IPS-20b (cell line): ENCODE measurements at regions not wholly inside any gene's neighbourhood (a gene's known extent, or its start where the extent isn't known, plus 50 kb on each side); places are given as distances from the start of the nearest gene placed in this dataset.
"Not testable (repeated sequence)": the region's sequence is repeated elsewhere in the genome, so short reads cannot be mapped to it uniquely, and the experiment has no call there.

ENCODE experiments used
- H3K27ac ChIP-seq: one replicate; pipeline ENCODE4 v1.5.1; 2013; ENCODE audit warnings: low read length
- H3K27me3 ChIP-seq: 2 replicates; pipeline ENCODE4 v1.6.1; 2013; ENCODE audit warnings: mild to moderate bottlenecking, low read length, inconsistent platforms; ENCODE audit not compliant: insufficient read depth
- H3K36me3 ChIP-seq: 2 replicates; pipeline ENCODE4 v1.6.1; 2013; ENCODE audit warnings: low read depth, mild to moderate bottlenecking, inconsistent platforms, low read length, moderate library complexity; ENCODE audit not compliant: insufficient read depth
- H3K4me1 ChIP-seq: 2 replicates; pipeline ENCODE4 v1.6.1; 2013; ENCODE audit warnings: mild to moderate bottlenecking, control low read depth, inconsistent platforms, low read length, moderate library complexity; ENCODE audit not compliant: insufficient read depth
- H3K4me3 ChIP-seq: 2 replicates; pipeline ENCODE4 v1.5.1; 2013; ENCODE audit warnings: mild to moderate bottlenecking, low read length, inconsistent platforms
- H3K9ac ChIP-seq: 2 replicates; pipeline ENCODE4 v1.6.1; 2013; ENCODE audit warnings: low read depth, mild to moderate bottlenecking, inconsistent platforms, low read length, moderate library complexity
- H3K9me3 ChIP-seq: 2 replicates; pipeline ENCODE4 v1.6.1; 2013; ENCODE audit warnings: mild to moderate bottlenecking, low read depth, low read length, inconsistent platforms; ENCODE audit not compliant: insufficient read depth

DNA sequence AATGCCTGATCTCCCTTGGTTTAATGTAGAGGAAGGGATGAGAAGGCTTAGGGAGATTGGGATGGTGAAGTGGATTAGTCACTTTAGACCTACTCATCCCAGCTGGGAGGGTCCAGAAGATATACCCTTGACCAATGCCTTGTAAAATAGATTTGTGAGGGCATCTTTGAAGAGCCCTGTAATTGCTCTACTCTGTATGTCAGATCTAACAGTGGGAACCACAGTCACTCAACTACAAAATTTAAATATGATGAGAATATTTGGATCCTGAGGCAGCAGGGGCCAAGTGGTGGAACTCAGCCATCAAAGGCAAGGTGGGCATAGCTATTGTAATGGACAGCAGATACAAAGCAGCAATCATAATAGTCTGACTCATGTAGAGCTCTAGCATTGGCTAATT lies 1272.9 kb upstream of the CITED2 start:
- H3K9ac ChIP-seq: not testable (repeated sequence)

GRCh38 chr6:140644017-140644416 lies 1269.6 kb upstream of the CITED2 start:
- Histone ChIP-seq H3K9ac (no peak overlapping the region), H3K9me3 (peaks cover 25% of the 10 kb centered on the region), H3K27me3 (no peaks in the 10 kb centered on the region), H3K4me3 (no peak overlapping the region), H3K4me1 (no peaks in the 10 kb centered on the region), H3K36me3 (no peaks in the 10 kb centered on the region), H3K27ac (no peak overlapping the region)

More for the DNA sequence above, 1272.9 kb upstream of the CITED2 start:
- peaks cover 25% of the 10 kb centered on the region for H3K9me3 ChIP-seq
- not testable (repeated sequence) for H3K4me3 ChIP-seq, H3K27me3 ChIP-seq, H3K36me3 ChIP-seq, H3K27ac ChIP-seq, H3K4me1 ChIP-seq

- Histone ChIP-seq H3K9me3 (peaks cover 14% of the 10 kb centered on the region; the same call in 1 of the 2 replicates), H3K27ac (no peak overlapping the region), H3K4me1 (peaks cover 4% of the 10 kb centered on the region; the same call in 1 of the 2 replicates), H3K27me3 (no peaks in the 10 kb centered on the region), H3K4me3 (no peak overlapping the region), H3K36me3 (no peaks in the 10 kb centered on the region), H3K9ac (no peak overlapping the region)
Measured at GRCh38 chr6:140641412-140641811, 1267.0 kb upstream of the CITED2 start.

GRCh38 chr6:140636908-140637402 lies 1262.5 kb upstream of the CITED2 start:
- no peak overlapping the region for H3K9ac ChIP-seq
- H3K4me3 ChIP-seq: peak overlapping the region; percentile 12; the same call in 1 of the 2 replicates
- no peaks in the 10 kb centered on the region for H3K27me3 ChIP-seq
- no peak overlapping the region for H3K27ac ChIP-seq
- no peaks in the 10 kb centered on the region for H3K36me3 ChIP-seq
- H3K9me3 ChIP-seq: no peaks in the 10 kb centered on the region
- H3K4me1 ChIP-seq: peaks cover 8% of the 10 kb centered on the region; the same call in 1 of the 2 replicates

DNA sequence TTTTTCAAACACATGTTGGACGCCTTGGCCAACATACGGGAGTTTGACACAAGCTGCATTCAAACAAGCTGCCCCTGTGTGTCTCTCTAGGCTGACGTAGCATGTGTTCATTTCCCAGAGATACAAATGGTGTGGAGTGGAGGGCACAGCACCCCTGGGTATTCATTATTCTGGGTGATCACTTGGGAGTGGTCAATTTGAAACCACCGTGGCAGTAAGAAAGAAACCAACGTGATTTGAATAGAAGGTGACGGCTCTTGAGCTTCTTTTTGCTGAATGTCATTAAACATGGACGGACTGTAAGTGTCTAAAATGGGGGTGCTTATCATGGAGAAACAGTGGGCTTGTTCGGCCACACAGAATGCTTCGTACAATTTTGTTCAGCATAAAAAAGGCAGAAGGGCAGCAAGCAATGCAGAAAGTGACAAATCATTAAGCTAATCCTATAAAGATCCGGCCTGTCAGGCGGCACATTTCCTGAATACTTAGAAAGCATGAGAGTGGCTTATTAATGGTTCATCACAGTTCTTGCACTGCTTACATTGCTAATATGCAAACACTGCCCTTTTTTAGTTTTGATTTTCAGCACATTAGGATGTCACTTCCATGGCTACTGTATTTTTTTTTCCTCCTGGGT lies 1261.9 kb upstream of the CITED2 start:
- Histone ChIP-seq H3K4me3 (0 out of 2 replicates have a peak overlapping the region, but pooled peaks have one; percentile 12), H3K27ac (no peak overlapping the region)

DNA sequence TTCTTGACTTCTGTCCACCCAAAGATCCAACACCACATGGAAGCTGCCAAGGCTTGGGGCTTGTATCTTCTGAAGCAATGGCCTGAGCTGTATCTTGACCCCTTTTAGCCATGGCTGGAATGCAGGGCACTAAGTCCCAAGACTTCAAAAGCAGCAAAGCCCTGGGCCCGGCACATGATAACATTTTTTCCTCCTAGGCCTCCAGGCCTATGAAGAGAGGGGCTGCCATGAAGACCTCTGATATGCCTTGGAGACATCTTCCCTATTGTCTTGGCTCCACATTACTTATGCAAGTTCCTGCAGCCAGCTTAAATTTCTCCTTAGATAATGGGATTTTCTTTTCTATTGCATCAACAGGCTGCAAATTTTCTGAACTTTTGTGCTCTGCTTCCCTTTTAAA lies 1252.6 kb upstream of the CITED2 start:
- Histone ChIP-seq H3K9ac (no peak overlapping the region), H3K4me3 (no peak overlapping the region), H3K36me3 (no peaks in the 10 kb centered on the region), H3K9me3 (peaks cover 38% of the 10 kb centered on the region), H3K27me3 (no peaks in the 10 kb centered on the region), H3K27ac (no peak overlapping the region), H3K4me1 (no peaks in the 10 kb centered on the region)

More for the DNA sequence above, 1261.9 kb upstream of the CITED2 start:
- no peaks in the 10 kb centered on the region for H3K9me3 ChIP-seq
- H3K9ac ChIP-seq: no peak overlapping the region
- H3K4me1 ChIP-seq: peaks cover 8% of the 10 kb centered on the region; the same call in 1 of the 2 replicates
- H3K27me3 ChIP-seq: no peaks in the 10 kb centered on the region
- H3K36me3 ChIP-seq: no peaks in the 10 kb centered on the region

GRCh38 chr6:140623498-140623897 lies 1249.0 kb upstream of the CITED2 start:
- Histone ChIP-seq H3K27me3 (no peaks in the 10 kb centered on the region), H3K4me1 (no peaks in the 10 kb centered on the region), H3K9ac (no peak overlapping the region), H3K9me3 (peaks cover 33% of the 10 kb centered on the region), H3K36me3 (no peaks in the 10 kb centered on the region), H3K27ac (no peak overlapping the region), H3K4me3 (no peak overlapping the region)

DNA sequence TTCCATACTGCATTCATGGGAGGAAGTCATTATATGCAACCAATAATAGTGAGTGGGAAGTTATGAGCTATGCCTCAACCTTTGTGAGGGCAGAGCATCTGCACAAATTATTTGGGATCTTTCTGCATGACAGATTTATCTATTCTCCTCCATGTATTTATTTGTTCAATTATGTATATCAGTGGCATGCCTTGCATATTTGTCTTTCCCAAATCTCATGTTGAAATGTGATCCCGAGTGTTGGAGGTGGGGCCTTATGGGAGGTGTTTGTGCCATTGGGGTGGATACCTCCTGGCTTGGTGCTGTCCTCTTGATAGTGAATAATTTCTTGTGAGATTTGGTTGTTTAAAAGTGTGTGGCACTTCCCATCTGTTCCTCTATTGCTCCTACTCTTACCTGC lies 1246.0 kb upstream of the CITED2 start:
- H3K27ac ChIP-seq: no peak overlapping the region
- peaks cover 4% of the 10 kb centered on the region for H3K9me3 ChIP-seq
- H3K4me1 ChIP-seq: no peaks in the 10 kb centered on the region
- no peak overlapping the region for H3K4me3 ChIP-seq
- H3K27me3 ChIP-seq: no peaks in the 10 kb centered on the region
- H3K9ac ChIP-seq: no peak overlapping the region
- no peaks in the 10 kb centered on the region for H3K36me3 ChIP-seq

DNA sequence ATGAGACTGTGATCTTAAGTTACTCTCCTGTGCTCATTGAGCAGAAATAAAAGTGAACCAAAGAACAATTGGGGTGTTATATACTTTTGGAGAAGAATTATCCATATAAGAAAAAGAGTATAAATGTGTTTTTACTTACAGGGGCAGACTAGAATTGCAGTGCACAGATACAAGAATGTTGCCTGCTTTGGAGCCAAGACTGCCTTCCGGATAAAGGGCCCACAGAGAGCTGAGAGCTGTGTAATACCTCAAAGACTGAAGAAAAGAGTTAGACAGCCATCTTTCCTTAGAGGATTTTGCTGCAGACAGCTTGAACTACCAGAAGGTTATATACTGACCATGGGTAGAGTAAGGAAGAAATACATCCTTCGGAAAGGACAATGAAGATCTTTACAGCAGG lies 1235.5 kb upstream of the CITED2 start:
- Histone ChIP-seq H3K9ac (no peak overlapping the region), H3K27ac (no peak overlapping the region), H3K9me3 (no peaks in the 10 kb centered on the region)

GRCh38 chr6:140609321-140609720 lies 1234.9 kb upstream of the CITED2 start:
- H3K27ac ChIP-seq: no peak overlapping the region

More for the DNA sequence above, 1235.5 kb upstream of the CITED2 start:
- Histone ChIP-seq H3K27me3 (no peaks in the 10 kb centered on the region), H3K4me1 (no peaks in the 10 kb centered on the region), H3K36me3 (no peaks in the 10 kb centered on the region), H3K4me3 (no peak overlapping the region)

GRCh38 chr6:140604786-140605185 lies 1230.3 kb upstream of the CITED2 start:
- H3K9ac ChIP-seq: no peak overlapping the region
- H3K36me3 ChIP-seq: no peaks in the 10 kb centered on the region
- no peak overlapping the region for H3K27ac ChIP-seq
- H3K4me3 ChIP-seq: no peak overlapping the region
- H3K27me3 ChIP-seq: no peaks in the 10 kb centered on the region
- H3K9me3 ChIP-seq: no peaks in the 10 kb centered on the region
- no peaks in the 10 kb centered on the region for H3K4me1 ChIP-seq

More at GRCh38 chr6:140609321-140609720, 1234.9 kb upstream of the CITED2 start:
- Histone ChIP-seq H3K9ac (no peak overlapping the region), H3K4me1 (no peaks in the 10 kb centered on the region), H3K27me3 (no peaks in the 10 kb centered on the region), H3K36me3 (no peaks in the 10 kb centered on the region), H3K4me3 (no peak overlapping the region), H3K9me3 (no peaks in the 10 kb centered on the region)

GRCh38 chr6:140602431-140603248 lies 1228.2 kb upstream of the CITED2 start:
- H3K27ac ChIP-seq: no peak overlapping the region
- no peaks in the 10 kb centered on the region for H3K9me3 ChIP-seq
- H3K9ac ChIP-seq: no peak overlapping the region
- H3K4me3 ChIP-seq: no peak overlapping the region
- no peaks in the 10 kb centered on the region for H3K36me3 ChIP-seq
- no peaks in the 10 kb centered on the region for H3K4me1 ChIP-seq
- no peaks in the 10 kb centered on the region for H3K27me3 ChIP-seq
